22Rv1 (cell line): ENCODE measurements at regions not wholly inside any gene's neighbourhood (a gene's known extent, or its start where the extent isn't known, plus 50 kb on each side); places are given as distances from the start of the nearest gene placed in this dataset.

ENCODE experiments used
- CTCF ChIP-seq: fragments of 450-650 bp; IDR thresholded peaks from 2 replicates; pipeline ENCODE4 v1.5.1; 2017; ENCODE audit warnings: mild to moderate bottlenecking
- ZFX ChIP-seq: fragments of 450-650 bp; IDR thresholded peaks from 2 replicates; pipeline ENCODE4 v1.6.1; 2017; ENCODE audit warnings: antibody characterized with exemption, borderline replicate concordance

- TF ChIP-seq CTCF, result no peak
- TF ChIP-seq ZFX, result no peak
These were observed 440.6 kb upstream of the JAG1 start for GRCh38 chr20:11114382-11114781.
